H1 (cell line): ENCODE measurements at regions not wholly inside any gene's neighbourhood (a gene's known extent, or its start where the extent isn't known, plus 50 kb on each side); places are given as distances from the start of the nearest gene placed in this dataset.

Experiments used
- CTCF ChIP-seq, 3 experiments: IDR thresholded peaks; 1 replicate in 2 of 3; 2 replicates in 1 of 3; pipeline versions ENCODE4 v1.5.1 to v1.6.1; 2011; ENCODE audit warnings: low read length in 3 of 3, mild to moderate bottlenecking in 3 of 3, inconsistent platforms in 2 of 3, low read depth in 1 of 3, moderate library complexity in 1 of 3; ENCODE audit not compliant: insufficient read depth in 1 of 3; ENCODE audit errors: control extremely low read depth in 1 of 3

- TF ChIP-seq CTCF (IDR thresholded peaks at IDR 0.05; ENCODE audit: control extremely low read depth in 1 of 3, insufficient read depth in 1 of 3, low read depth in 1 of 3, low read length in 3 of 3): no peak
Observed at GRCh38 chr14:84592770-84593169, 937.2 kb upstream of the FLRT2 start (continued).
